ENCODE measurements at regions not wholly inside any gene's neighbourhood (a gene's known extent, or its start where the extent isn't known, plus 50 kb on each side); places are given as distances from the start of the nearest gene placed in this dataset.

- no peak overlapping the region for H3K4me3 ChIP-seq (ENCODE audit: low read depth, poor library complexity, severe bottlenecking)
- no peak for DNase-seq (ENCODE audit: low spot score in 2 of 2)
- WGBS, 2 donors = 83 to 88% methylated on average over 2 of the region's 2 CpGs
- TF ChIP-seq, protein P1, sequence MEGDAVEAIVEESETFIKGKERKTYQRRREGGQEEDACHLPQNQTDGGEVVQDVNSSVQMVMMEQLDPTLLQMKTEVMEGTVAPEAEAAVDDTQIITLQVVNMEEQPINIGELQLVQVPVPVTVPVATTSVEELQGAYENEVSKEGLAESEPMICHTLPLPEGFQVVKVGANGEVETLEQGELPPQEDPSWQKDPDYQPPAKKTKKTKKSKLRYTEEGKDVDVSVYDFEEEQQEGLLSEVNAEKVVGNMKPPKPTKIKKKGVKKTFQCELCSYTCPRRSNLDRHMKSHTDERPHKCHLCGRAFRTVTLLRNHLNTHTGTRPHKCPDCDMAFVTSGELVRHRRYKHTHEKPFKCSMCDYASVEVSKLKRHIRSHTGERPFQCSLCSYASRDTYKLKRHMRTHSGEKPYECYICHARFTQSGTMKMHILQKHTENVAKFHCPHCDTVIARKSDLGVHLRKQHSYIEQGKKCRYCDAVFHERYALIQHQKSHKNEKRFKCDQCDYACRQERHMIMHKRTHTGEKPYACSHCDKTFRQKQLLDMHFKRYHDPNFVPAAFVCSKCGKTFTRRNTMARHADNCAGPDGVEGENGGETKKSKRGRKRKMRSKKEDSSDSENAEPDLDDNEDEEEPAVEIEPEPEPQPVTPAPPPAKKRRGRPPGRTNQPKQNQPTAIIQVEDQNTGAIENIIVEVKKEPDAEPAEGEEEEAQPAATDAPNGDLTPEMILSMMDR (IDR thresholded peaks at IDR 0.05) = no peak
- no peak for TF ChIP-seq POLR2A (IDR thresholded peaks at IDR 0.05)
- intact Hi-C loops (cut with DNase I; ENCODE audit: low total_unique reads) = no loop called here
These were observed 188.6 kb upstream of the PPARGC1A start for GRCh38 chr4:24078347-24078962.

GRCh38 chr4:24076811-24077210 is 187.0 kb upstream of the PPARGC1A start:
- no peak for DNase-seq (ENCODE audit: low spot score in 2 of 2)
- intact Hi-C loops (cut with DNase I; ENCODE audit: low total_unique reads) = no loop called here
- WGBS, 2 donors = 83 to 84% methylated on average over 1 of the region's 1 CpG
- TF ChIP-seq POLR2A (IDR thresholded peaks at IDR 0.05) = no peak
- TF ChIP-seq, protein P1 (IDR thresholded peaks at IDR 0.05) = no peak
- H3K4me3 ChIP-seq (ENCODE audit: low read depth, poor library complexity, severe bottlenecking) = no peak overlapping the region

- 87 to 94% methylated on average over 7 of the region's 7 CpGs for WGBS, 2 donors
- H3K4me3 ChIP-seq (ENCODE audit: low read depth, poor library complexity, severe bottlenecking) = no peak overlapping the region
- intact Hi-C loops (cut with DNase I; ENCODE audit: low total_unique reads) = no loop called here
- DNase-seq (ENCODE audit: low spot score in 2 of 2) = no peak
- TF ChIP-seq, protein P1 (IDR thresholded peaks at IDR 0.05) = no peak
- TF ChIP-seq POLR2A (IDR thresholded peaks at IDR 0.05) = no peak
These were observed 184.1 kb upstream of the PPARGC1A start for GRCh38 chr4:24073948-24074347.

GRCh38 chr4:24071612-24072372 is 181.9 kb upstream of the PPARGC1A start:
- WGBS, 2 donors = 83 to 84% methylated on average over 2 of the region's 2 CpGs
- intact Hi-C loops (cut with DNase I; ENCODE audit: low total_unique reads) = no loop called here

GRCh38 chr4:24070117-24070516 is 180.3 kb upstream of the PPARGC1A start:
- WGBS, 2 donors = 75 to 76% methylated on average over 2 of the region's 2 CpGs
- intact Hi-C loops (cut with DNase I; ENCODE audit: low total_unique reads) = no loop called here
- DNase-seq (ENCODE audit: low spot score in 2 of 2) = no peak
- TF ChIP-seq, protein P1 (IDR thresholded peaks at IDR 0.05) = no peak
- TF ChIP-seq POLR2A (IDR thresholded peaks at IDR 0.05) = no peak
- H3K4me3 ChIP-seq (ENCODE audit: low read depth, poor library complexity, severe bottlenecking) = no peak overlapping the region

More at GRCh38 chr4:24071612-24072372, 181.9 kb upstream of the PPARGC1A start:
- DNase-seq (ENCODE audit: low spot score in 2 of 2) = no peak
- H3K4me3 ChIP-seq (ENCODE audit: low read depth, poor library complexity, severe bottlenecking) = no peak overlapping the region
- TF ChIP-seq, protein P1 (IDR thresholded peaks at IDR 0.05) = no peak
- TF ChIP-seq POLR2A (IDR thresholded peaks at IDR 0.05) = no peak
